ENCODE measurements at regions not wholly inside any gene's neighbourhood (a gene's known extent, or its start where the extent isn't known, plus 50 kb on each side); places are given as distances from the start of the nearest gene placed in this dataset.

DNA sequence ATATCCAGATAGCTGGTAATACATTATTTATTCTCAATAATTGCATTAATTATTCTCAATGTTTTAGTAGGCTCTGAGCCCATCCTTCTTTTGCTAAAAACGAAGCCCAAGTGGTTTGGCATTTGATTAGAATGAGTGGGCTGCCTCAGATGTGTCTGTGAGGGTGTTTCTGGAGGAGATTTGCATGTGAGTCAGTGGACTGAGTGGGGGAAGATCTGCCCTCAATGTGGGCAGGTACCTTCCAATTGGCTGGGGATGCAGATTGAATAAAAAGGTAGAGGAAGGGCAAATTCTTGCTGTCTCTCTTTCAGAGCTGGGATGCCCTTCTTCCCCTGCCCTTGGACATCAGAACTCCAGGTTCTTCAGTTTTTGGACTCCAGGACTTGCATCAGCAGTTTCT is 290.6 kb upstream of the SMIM30 start:
- TF ChIP-seq EED (IDR thresholded peaks at IDR 0.05; ENCODE audit: low read depth) (no peak), PML (IDR thresholded peaks at IDR 0.05; ENCODE audit: low read length) (no peak), POLR2A (IDR thresholded peaks at IDR 0.05; ENCODE audit: low read depth, low read length) (no peak), EZH2 (IDR thresholded peaks at IDR 0.05; ENCODE audit: borderline replicate concordance, control insufficient read depth, low read depth, low read length) (no peak), HDGF (IDR thresholded peaks at IDR 0.05) (no peak), JUNB (IDR thresholded peaks at IDR 0.05) (no peak)
- TF ChIP-seq, protein P1, sequence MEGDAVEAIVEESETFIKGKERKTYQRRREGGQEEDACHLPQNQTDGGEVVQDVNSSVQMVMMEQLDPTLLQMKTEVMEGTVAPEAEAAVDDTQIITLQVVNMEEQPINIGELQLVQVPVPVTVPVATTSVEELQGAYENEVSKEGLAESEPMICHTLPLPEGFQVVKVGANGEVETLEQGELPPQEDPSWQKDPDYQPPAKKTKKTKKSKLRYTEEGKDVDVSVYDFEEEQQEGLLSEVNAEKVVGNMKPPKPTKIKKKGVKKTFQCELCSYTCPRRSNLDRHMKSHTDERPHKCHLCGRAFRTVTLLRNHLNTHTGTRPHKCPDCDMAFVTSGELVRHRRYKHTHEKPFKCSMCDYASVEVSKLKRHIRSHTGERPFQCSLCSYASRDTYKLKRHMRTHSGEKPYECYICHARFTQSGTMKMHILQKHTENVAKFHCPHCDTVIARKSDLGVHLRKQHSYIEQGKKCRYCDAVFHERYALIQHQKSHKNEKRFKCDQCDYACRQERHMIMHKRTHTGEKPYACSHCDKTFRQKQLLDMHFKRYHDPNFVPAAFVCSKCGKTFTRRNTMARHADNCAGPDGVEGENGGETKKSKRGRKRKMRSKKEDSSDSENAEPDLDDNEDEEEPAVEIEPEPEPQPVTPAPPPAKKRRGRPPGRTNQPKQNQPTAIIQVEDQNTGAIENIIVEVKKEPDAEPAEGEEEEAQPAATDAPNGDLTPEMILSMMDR (IDR thresholded peaks at IDR 0.05 in 2 of 3, conservative IDR thresholded peaks at IDR 0.05 in 1 of 3; ENCODE audit: control insufficient read depth in 2 of 3, extremely low read depth in 1 of 3, insufficient read depth in 1 of 3, low read depth in 3 of 3, low read length in 3 of 3): no peak
